SU-DHL-6 (cell line): ENCODE measurements at regions not wholly inside any gene's neighbourhood (a gene's known extent, or its start where the extent isn't known, plus 50 kb on each side); places are given as distances from the start of the nearest gene placed in this dataset.

Experiments used
- H2AFZ ChIP-seq: fragments of 200-600 bp; sonication (generic); 2 replicates; pipeline ENCODE4 v1.6.1; 2014; ENCODE audit warnings: low read depth, mild to moderate bottlenecking, moderate library complexity, mixed read lengths, antibody characterized with exemption, low read length; ENCODE audit not compliant: severe bottlenecking
- H3F3A ChIP-seq: fragments of 200-600 bp; shearing (Covaris generic); 2 replicates; pipeline ENCODE4 v1.6.0; 2016; ENCODE audit warnings: antibody characterized with exemption, mild to moderate bottlenecking; ENCODE audit not compliant: insufficient read depth
- H3K27ac ChIP-seq: fragments of 200-600 bp; sonication (generic); 2 replicates; pipeline ENCODE4 v1.5.1; 2016; ENCODE audit warnings: low read depth, mild to moderate bottlenecking, low read length, moderate library complexity, mixed read lengths
- H3K27me3 ChIP-seq: fragments of 200-600 bp; sonication (generic), shearing (Covaris generic); 2 replicates; pipeline ENCODE4 v1.6.0; 2014; ENCODE audit warnings: mild to moderate bottlenecking, low read length
- H3K36me3 ChIP-seq: fragments of 200-600 bp; sonication (generic); 2 replicates; pipeline ENCODE4 v1.6.1; 2014; ENCODE audit warnings: mild to moderate bottlenecking, low read length, mixed read lengths
- H3K4me2 ChIP-seq: fragments of 300-600, 200-600 bp; shearing (Covaris generic), sonication (generic); 2 replicates; pipeline ENCODE4 v1.6.0; 2014; ENCODE audit warnings: low read length, low read depth, mild to moderate bottlenecking; ENCODE audit not compliant: poor library complexity, severe bottlenecking
- H3K4me3 ChIP-seq: fragments of 200-600 bp; sonication (generic); 2 replicates; pipeline ENCODE4 v1.5.1; 2014; ENCODE audit warnings: antibody characterized with exemption, low read length, mild to moderate bottlenecking, mixed read lengths; ENCODE audit not compliant: insufficient read depth, poor library complexity, severe bottlenecking
- H3K79me2 ChIP-seq: fragments of 200-600 bp; sonication (generic); 2 replicates; pipeline ENCODE4 v1.6.1; 2014; ENCODE audit warnings: mild to moderate bottlenecking, low read length, moderate library complexity; ENCODE audit not compliant: insufficient read depth
- H3K9ac ChIP-seq: fragments of 200-600 bp; sonication (generic); 2 replicates; pipeline ENCODE4 v1.7.0; 2014; ENCODE audit warnings: mild to moderate bottlenecking, low read length
- H3K9me2 ChIP-seq: fragments of 200-600 bp; sonication (generic); replicated peaks from 2 replicates; pipeline ENCODE4 v1.6.1; 2014; ENCODE audit warnings: low read length; ENCODE audit not compliant: insufficient read depth
- H3K9me3 ChIP-seq: fragments of 200-600 bp; sonication (generic); 2 replicates; pipeline ENCODE4 v1.6.1; 2014; ENCODE audit warnings: low read length, mixed read lengths; ENCODE audit not compliant: insufficient read depth
- H4K20me1 ChIP-seq: fragments of 200-600 bp; sonication (generic); 2 replicates; pipeline ENCODE4 v1.6.1; 2014; ENCODE audit warnings: low read depth, mild to moderate bottlenecking, antibody characterized with exemption, low read length, moderate library complexity, mixed read lengths
- CTCF ChIP-seq: fragments of 200-600 bp; sonication (generic); IDR thresholded peaks from one replicate; pipeline ENCODE4 v1.5.1; 2017; ENCODE audit warnings: antibody characterized with exemption, mild to moderate bottlenecking, low read length, moderate library complexity; ENCODE audit not compliant: insufficient read depth, poor library complexity, severe bottlenecking
- EZH2phosphoT487 ChIP-seq: fragments of 200-600 bp; sonication (generic), shearing (Covaris generic); conservative IDR thresholded peaks from 2 replicates; pipeline ENCODE4 v1.6.1; 2018; ENCODE audit warnings: mild to moderate bottlenecking, antibody characterized with exemption, low read length, moderate library complexity, mixed read lengths

GRCh38 chrX:125711103-125711502 lies 391.4 kb downstream of the TEX13C start:
- Histone ChIP-seq H3K9me3 (no peaks in the 10 kb centered on the region), H3K27me3 (no peaks in the 10 kb centered on the region), H3K27ac (no peak overlapping the region), H3K9ac (no peak overlapping the region), H3K9me2 (no peaks in the 10 kb centered on the region), H3K36me3 (no peaks in the 10 kb centered on the region), H3K79me2 (no peaks in the 10 kb centered on the region), H3K4me2 (no peak overlapping the region), H4K20me1 (no peaks in the 10 kb centered on the region), H2AFZ (no peak overlapping the region), H3K4me3 (no peak overlapping the region), H3F3A (no peaks in the 10 kb centered on the region)
- TF ChIP-seq CTCF (no peak), EZH2phosphoT487 (no peak)

GRCh38 chrX:125713633-125714032 lies 394.0 kb downstream of the TEX13C start:
- Histone ChIP-seq H3F3A (no peaks in the 10 kb centered on the region), H3K9me3 (no peaks in the 10 kb centered on the region), H3K27me3 (no peaks in the 10 kb centered on the region), H3K4me2 (no peak overlapping the region), H2AFZ (no peak overlapping the region), H3K9ac (no peak overlapping the region), H4K20me1 (no peaks in the 10 kb centered on the region), H3K27ac (no peak overlapping the region), H3K9me2 (no peaks in the 10 kb centered on the region), H3K4me3 (no peak overlapping the region), H3K36me3 (no peaks in the 10 kb centered on the region), H3K79me2 (no peaks in the 10 kb centered on the region)
- TF ChIP-seq EZH2phosphoT487 (no peak), CTCF (no peak)

- H3K27me3 ChIP-seq = no peaks in the 10 kb centered on the region
- H2AFZ ChIP-seq = no peak overlapping the region
- H3K9ac ChIP-seq = no peak overlapping the region
- no peak overlapping the region for H3K4me2 ChIP-seq
- no peaks in the 10 kb centered on the region for H4K20me1 ChIP-seq
- H3K79me2 ChIP-seq = no peaks in the 10 kb centered on the region
- H3K36me3 ChIP-seq = no peaks in the 10 kb centered on the region
- no peaks in the 10 kb centered on the region for H3F3A ChIP-seq
- TF ChIP-seq CTCF (no peak), EZH2phosphoT487 (no peak)
- no peaks in the 10 kb centered on the region for H3K9me3 ChIP-seq
- no peak overlapping the region for H3K27ac ChIP-seq
- no peaks in the 10 kb centered on the region for H3K9me2 ChIP-seq
- H3K4me3 ChIP-seq = no peak overlapping the region
These were observed 407.4 kb downstream of the TEX13C start for GRCh38 chrX:125727117-125727516.
